Astrocyte of the spinal cord (primary cell): ENCODE measurements at regions not wholly inside any gene's neighbourhood (a gene's known extent, or its start where the extent isn't known, plus 50 kb on each side); places are given as distances from the start of the nearest gene placed in this dataset.
A peak's percentile ranks its signal among the peaks of the same experiment; 100 is the strongest.

Source experiments
- DNase-seq: peaks from one replicate; pipeline ENCODE4 v3.0.0; 2011; ENCODE audit warnings: low read depth, low spot score
- H3K4me3 ChIP-seq: 2 replicates; pipeline ENCODE4 v1.5.1; 2011; ENCODE audit warnings: low read depth, mild to moderate bottlenecking, low read length, moderate library complexity
- in situ Hi-C: cut with HindIII; loops from 2 replicates; pipeline ENCODE4 v1.10.0; 2017; ENCODE audit warnings: low sequenced_read_pairs
- TF ChIP-seq, protein P1 (sequence below): IDR thresholded peaks from 2 replicates; pipeline ENCODE4 v1.5.1; 2012; ENCODE audit warnings: low read depth, mild to moderate bottlenecking, low read length, inconsistent platforms

DNA sequence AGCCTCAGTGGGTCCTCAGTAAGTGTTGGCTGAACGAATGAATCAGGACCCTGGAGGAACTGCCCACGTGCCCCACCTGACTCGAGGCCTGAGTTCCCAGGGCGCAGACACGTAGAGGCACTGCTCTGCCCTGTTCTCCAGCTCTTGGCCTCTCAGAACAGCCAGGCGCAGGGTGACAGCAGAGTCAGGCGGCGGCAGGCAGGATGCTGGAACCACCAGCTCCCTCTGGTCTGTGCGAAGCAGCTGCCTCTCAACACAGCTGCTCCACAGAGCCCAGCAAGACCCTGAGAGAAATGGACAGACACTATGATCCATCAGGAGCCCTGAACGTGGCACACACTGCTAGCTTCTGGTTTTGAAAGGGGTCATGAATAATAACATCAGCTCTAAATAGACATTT lies 53.1 kb upstream of the BCO1 start:
- in situ Hi-C loops = no loop called here
- DNase-seq = no peak
- TF ChIP-seq, protein P1, sequence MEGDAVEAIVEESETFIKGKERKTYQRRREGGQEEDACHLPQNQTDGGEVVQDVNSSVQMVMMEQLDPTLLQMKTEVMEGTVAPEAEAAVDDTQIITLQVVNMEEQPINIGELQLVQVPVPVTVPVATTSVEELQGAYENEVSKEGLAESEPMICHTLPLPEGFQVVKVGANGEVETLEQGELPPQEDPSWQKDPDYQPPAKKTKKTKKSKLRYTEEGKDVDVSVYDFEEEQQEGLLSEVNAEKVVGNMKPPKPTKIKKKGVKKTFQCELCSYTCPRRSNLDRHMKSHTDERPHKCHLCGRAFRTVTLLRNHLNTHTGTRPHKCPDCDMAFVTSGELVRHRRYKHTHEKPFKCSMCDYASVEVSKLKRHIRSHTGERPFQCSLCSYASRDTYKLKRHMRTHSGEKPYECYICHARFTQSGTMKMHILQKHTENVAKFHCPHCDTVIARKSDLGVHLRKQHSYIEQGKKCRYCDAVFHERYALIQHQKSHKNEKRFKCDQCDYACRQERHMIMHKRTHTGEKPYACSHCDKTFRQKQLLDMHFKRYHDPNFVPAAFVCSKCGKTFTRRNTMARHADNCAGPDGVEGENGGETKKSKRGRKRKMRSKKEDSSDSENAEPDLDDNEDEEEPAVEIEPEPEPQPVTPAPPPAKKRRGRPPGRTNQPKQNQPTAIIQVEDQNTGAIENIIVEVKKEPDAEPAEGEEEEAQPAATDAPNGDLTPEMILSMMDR = no peak

DNA sequence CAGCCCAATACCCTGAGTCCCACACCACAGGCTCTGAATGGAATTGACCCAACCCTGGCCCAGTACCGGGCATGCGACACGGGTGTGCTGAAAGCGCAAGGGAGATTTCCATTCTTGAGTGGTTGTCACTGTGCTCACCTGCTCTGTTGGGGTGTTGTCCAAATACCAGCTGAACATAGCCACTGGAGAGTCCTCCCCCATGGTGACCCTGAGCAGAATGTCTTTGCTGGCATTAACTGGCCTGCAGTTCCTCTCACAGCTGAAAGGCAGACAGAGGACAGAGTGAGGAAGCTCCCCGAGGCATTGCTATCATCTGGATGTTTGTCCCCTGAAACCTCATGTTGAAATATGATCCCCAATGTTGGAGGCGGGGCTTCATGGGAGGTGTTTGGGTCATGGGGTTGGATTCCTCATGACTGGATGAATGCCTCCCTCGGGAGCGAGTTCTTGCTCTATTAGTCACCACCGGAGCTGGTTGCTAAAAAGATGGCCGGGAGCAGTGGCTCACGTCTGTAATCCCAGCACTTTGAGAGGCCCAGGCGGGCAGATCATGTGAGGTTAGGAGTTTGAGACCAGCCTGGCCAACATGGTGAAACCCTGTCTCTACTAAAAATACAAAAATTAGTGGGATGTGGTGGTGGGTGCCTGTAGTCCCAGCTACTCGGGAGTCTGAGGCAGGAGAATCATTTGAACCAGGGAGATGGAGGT lies 57.3 kb upstream of the BCO1 start:
- in situ Hi-C loops = no loop called here
- H3K4me3 ChIP-seq = no peak overlapping the region
- TF ChIP-seq, protein P1 = no peak
- DNase-seq = peak; percentile 92

More for the DNA sequence above, 53.1 kb upstream of the BCO1 start:
- H3K4me3 ChIP-seq = no peak overlapping the region

DNA sequence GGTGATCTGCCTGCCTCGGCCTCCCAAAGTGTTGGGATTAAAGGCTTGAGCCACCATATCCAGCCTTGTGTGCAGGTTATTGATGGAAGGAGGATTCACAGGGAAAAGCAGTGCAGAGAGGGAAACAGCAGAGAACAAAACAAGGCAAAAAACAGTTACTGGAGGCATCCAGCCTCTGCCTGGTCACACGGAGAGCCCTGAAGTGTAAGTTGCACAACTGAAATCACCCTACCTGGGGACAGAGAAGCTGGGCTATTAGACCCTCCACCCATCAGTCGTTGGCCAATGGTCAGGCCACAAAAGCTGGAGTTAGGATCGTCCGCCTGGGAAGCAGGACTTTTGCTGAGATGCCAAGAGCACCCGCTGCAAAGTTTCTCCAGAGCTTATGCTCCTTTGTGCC lies 57.9 kb upstream of the BCO1 start:
- TF ChIP-seq, protein P1 = no peak
- H3K4me3 ChIP-seq = no peak overlapping the region
- in situ Hi-C loops = no loop called here
- DNase-seq = no peak

DNA sequence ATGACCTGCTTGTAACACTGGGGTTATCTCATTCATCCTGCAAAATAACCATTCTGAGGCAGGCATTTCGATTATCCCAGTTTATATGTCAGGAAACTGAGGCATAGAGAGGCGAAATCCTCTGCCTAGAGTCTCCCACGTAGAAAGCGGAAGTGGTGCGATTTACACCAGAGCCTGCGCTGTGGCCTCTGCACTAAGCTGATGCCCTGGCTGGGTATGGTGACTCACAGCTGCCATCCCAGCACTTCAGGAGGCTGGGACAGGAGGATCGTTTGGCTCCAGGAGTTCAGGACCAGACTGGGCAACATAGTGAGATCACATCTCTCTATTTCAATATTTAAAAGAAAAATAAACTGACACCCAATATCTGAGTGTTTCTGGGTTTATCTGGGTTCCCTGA lies 59.3 kb upstream of the BCO1 start:
- TF ChIP-seq, protein P1 = no peak
- in situ Hi-C loops = no loop called here
- no peak for DNase-seq
- H3K4me3 ChIP-seq = no peak overlapping the region

DNA sequence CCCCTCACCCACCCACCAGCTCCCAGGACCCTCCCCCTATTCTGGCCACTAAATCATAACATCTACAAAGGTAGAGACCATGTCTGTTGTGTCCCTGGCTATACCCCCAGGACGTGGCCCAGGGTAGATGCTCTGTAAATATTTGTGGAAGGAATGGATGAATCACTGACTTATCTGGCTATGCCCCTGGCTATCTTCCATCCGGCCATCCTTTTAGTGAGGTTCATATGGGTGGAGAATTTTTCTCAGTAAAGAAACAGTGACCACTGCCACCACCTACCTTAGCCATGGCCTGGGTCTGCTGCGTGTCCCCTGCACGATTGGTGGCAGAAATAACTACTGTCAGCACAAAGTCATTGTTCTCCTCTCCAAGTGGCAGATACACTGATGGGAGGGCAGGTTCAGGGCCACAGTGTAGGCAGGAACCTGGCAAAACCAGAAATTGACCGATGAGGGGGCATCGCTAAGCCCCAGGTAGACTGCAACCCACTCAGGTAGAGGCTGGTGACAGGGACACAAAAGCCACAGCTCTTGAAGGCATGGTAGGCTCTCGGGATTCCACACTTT lies 63.1 kb upstream of the BCO1 start:
- no peak overlapping the region for H3K4me3 ChIP-seq
- TF ChIP-seq, protein P1 = no peak
- DNase-seq = peak; percentile 45
- in situ Hi-C loops = no loop called here

DNA sequence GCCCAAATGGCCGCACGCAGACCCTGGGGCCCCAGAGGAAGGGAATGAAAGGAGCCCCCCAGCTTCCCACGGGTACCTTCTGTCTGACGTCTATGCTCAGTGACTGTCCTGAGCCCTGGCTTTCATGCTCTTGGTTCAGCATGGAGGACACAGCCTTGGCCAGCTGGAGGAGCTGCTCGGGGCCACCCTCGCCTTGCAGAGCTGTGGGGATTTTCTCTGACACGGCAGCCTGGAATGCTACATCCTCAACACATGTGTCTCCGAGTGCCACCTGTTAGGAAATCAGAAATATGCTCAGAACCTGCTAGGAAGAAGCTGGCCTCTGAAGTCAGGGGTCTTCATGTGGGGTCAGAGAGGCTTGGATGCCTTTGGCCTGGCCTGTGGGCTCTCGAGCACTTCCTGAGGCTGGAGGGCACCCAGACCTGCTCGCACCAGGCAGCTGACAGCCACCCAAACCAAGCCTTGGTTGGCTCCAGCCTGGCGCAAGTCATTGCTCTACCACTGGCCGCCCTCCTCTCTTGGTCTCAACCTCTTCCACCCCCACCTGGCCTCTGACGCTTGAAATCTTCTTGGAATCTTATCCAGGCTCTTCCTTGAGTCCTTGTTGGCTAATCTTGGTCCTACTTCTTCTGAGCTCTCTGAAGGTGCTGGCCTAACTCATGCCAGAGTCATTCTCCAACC lies 63.7 kb upstream of the BCO1 start:
- in situ Hi-C loops = no loop called here
- H3K4me3 ChIP-seq = no peak overlapping the region
- TF ChIP-seq, protein P1 = peak; percentile 6
- DNase-seq = no peak
